ENCODE measurements at regions not wholly inside any gene's neighbourhood (a gene's known extent, or its start where the extent isn't known, plus 50 kb on each side); places are given as distances from the start of the nearest gene placed in this dataset.

DNA sequence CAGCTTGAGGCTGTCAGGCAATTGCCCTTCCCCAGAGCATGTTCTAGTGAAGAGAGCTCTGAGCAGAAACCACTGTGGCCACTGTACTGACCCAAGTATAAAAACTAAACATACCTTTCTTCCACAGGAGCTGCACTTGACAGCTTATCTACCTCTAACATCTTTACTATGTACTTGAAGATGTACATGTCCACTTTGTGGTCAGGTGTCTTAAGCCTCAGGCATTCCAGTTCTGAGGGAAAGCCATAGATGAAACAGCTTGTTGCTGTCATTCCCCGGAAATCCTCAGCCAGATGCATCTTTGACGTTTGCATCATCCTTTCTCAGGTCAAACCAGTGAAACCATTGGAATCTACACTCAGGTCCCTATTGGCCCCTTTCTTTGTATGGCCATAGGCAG, 70.4 kb downstream of the CHRM3 start:
- H3K4me3 ChIP-seq (ENCODE audit: low read depth, low read length), result no peak overlapping the region
- TF ChIP-seq, protein P1, sequence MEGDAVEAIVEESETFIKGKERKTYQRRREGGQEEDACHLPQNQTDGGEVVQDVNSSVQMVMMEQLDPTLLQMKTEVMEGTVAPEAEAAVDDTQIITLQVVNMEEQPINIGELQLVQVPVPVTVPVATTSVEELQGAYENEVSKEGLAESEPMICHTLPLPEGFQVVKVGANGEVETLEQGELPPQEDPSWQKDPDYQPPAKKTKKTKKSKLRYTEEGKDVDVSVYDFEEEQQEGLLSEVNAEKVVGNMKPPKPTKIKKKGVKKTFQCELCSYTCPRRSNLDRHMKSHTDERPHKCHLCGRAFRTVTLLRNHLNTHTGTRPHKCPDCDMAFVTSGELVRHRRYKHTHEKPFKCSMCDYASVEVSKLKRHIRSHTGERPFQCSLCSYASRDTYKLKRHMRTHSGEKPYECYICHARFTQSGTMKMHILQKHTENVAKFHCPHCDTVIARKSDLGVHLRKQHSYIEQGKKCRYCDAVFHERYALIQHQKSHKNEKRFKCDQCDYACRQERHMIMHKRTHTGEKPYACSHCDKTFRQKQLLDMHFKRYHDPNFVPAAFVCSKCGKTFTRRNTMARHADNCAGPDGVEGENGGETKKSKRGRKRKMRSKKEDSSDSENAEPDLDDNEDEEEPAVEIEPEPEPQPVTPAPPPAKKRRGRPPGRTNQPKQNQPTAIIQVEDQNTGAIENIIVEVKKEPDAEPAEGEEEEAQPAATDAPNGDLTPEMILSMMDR (IDR thresholded peaks at IDR 0.05; ENCODE audit: borderline replicate concordance, insufficient read depth, low read depth, low read length), result no peak

DNA sequence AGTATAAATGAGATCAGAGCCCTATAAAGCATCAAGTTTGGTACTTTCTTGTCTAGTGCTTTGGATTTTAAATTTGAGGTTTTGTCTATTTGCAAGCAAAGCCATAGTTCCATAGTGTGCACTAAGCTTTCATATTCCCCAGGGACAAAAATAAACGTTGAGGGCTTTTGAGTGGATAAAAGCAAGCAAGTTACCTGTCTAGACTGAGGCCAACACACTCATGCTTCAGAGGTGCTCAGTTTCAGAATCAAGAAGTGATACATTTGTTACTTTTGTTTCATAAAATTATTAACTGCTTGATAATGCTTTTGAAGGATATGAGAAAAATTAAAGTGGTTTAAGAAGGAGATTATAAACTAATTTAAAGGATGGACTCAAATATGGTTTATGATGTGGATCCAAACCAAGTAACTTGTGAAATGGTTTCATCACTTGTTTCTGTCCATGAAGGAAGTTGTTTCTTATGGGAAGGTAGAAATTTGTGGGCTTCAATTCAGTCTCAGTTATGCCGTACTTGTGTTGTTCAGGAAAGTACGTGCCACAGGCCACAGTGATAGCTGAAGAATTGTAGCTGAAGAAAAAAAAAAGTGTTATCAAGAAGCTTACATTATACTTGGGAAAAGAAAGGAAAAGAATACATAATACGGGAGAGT, 71.2 kb downstream of the CHRM3 start:
- TF ChIP-seq, protein P1 (IDR thresholded peaks at IDR 0.05; ENCODE audit: borderline replicate concordance, insufficient read depth, low read depth, low read length), result no peak

DNA sequence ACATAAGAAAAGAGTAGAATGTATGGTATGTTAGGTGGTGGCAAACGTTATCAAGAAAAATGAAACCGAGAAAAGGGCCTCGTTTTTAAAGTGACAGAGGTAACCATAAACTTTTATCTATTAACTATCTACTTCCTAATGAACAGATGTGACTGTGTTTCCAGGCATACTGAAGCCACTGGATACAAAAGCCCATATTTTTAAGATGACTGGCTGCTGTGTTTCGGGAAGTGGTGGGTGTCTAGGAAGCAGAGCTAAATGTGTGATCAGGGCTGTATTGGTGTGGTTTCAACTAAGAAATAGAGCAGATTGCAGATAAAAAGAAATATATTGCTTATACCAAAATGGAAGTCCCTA, 71.8 kb downstream of the CHRM3 start:
- no peak overlapping the region for H3K4me3 ChIP-seq (ENCODE audit: low read depth, low read length)
- TF ChIP-seq, protein P1 (IDR thresholded peaks at IDR 0.05; ENCODE audit: borderline replicate concordance, insufficient read depth, low read depth, low read length), result no peak

More for the DNA sequence above, 71.2 kb downstream of the CHRM3 start:
- no peak overlapping the region for H3K4me3 ChIP-seq (ENCODE audit: low read depth, low read length)

DNA sequence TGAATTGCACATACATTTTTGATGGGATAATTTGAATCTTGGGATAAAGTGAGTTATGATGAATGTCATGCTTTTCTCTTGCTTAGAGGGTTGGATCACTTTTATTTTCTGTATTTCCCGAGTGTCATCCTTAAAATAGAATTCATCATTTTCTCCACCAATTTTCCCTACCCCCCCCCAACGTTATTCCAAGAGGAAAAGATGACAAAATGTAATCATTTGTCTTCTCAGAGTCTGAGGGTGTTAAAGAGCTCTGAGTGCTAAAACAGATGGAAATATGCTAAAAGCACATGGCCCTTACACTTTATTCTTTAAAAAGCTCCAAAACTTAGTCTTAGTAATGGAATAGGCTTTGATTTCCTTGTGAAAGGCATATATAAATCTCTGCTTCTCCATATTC, 81.4 kb downstream of the CHRM3 start:
- TF ChIP-seq, protein P1 (IDR thresholded peaks at IDR 0.05; ENCODE audit: borderline replicate concordance, insufficient read depth, low read depth, low read length), result no peak

DNA sequence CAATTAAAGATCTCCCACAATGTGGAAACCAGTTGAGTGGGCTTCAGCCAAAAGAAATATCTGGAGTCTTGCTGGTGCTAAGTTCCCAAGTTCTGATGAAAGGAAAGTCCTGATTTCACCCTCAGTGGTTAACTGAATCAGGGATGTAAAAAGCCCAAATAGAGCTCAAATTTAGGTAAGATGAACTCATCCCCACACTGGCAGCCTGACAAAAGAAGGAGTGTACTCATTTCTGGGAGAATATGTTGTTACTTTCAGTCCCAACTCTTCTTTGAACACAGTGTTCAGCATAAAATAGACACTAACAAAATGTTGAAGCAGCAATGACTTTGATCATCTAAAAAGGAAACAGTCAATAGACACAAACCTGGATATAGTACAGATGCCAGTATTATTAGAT, 91.7 kb downstream of the CHRM3 start:
- no peak overlapping the region for H3K4me3 ChIP-seq (ENCODE audit: low read depth, low read length)

More for the DNA sequence above, 81.4 kb downstream of the CHRM3 start:
- no peak overlapping the region for H3K4me3 ChIP-seq (ENCODE audit: low read depth, low read length)

DNA sequence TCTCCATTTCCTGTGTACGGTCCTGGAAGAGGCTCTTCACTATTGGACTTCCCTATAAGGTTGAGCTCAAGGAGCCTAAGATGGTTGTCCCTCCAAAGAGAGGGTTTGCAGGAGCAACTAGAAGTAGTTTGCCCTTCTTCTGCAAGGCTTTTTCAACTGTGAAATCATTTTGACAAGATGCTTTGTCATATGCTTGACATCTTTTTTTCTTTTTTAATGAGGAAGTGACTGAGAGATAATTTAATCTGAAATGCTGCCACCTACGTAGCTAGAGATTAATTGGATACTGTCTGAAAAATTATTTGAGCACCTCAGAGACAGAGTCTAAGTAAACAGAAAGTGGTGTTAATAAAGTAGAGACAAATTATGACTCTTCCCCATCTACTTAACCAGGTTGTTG, 97.0 kb downstream of the CHRM3 start:
- TF ChIP-seq, protein P1 (IDR thresholded peaks at IDR 0.05; ENCODE audit: borderline replicate concordance, insufficient read depth, low read depth, low read length), result no peak
- no peak overlapping the region for H3K4me3 ChIP-seq (ENCODE audit: low read depth, low read length)

More for the DNA sequence above, 91.7 kb downstream of the CHRM3 start:
- TF ChIP-seq, protein P1 (IDR thresholded peaks at IDR 0.05; ENCODE audit: borderline replicate concordance, insufficient read depth, low read depth, low read length), result no peak

DNA sequence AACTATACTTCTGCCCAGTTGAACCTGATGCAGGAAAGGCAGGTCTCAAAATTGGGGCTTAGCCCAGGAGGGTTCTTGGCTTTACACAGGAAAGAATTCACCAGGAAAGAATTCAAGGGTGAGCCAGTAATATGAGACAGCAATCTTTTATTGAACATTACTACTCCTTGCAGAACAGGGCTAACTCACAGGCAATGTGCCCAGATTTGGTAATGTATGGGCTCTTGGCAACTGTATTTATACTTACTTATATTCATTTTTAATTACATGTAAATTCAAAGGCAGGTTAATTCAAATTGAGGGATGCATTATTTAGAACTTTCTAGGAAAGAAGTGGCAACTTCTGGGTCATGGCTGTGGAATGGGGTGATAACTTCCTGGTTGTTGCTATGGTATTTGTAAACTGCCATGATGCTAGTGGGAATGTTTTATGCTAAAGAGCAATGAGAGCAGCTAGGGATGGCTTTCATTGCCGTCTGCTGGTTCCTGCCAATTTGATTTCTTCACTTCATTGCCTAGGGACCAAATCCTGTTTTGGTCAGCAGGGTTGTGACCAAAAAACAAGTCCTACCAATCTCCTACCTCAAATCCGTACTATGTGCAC, 107.5 kb downstream of the CHRM3 start:
- H3K4me3 ChIP-seq (ENCODE audit: low read depth, low read length), result no peak overlapping the region
- TF ChIP-seq, protein P1 (IDR thresholded peaks at IDR 0.05; ENCODE audit: borderline replicate concordance, insufficient read depth, low read depth, low read length), result no peak

Measured in GM12875 (cell line).